Aorta (tissue), 5 donors: ENCODE measurements at regions not wholly inside any gene's neighbourhood (a gene's known extent, or its start where the extent isn't known, plus 50 kb on each side); places are given as distances from the start of the nearest gene placed in this dataset.
"Not testable (repeated sequence)": the region's sequence is repeated elsewhere in the genome, so short reads cannot be mapped to it uniquely, and the experiment has no call there.

Experiments used
- ATAC-seq: fragments of 200-7000 bp; cut with Tn5 transposase; one replicate; pipeline ENCODE4 v1.9.1; 2022; ENCODE audit warnings: moderate library complexity; ENCODE audit not compliant: low FRiP score
- DNase-seq, 2 donors: peaks; one replicate each; pipeline ENCODE4 v3.0.0-alpha.2; 2020
- H3K27ac ChIP-seq, 2 donors: one replicate each; pipeline ENCODE4 v1.5.1; 2013; ENCODE audit warnings: low read length in 2 of 2, mild to moderate bottlenecking in 2 of 2, moderate library complexity in 2 of 2, control low read depth in 1 of 2, inconsistent platforms in 1 of 2, low read depth in 1 of 2
- H3K27me3 ChIP-seq, 2 donors: one replicate each; pipeline ENCODE4 v1.6.1; 2013; ENCODE audit warnings: control low read depth in 1 of 2, low read length in 1 of 2, mild to moderate bottlenecking in 1 of 2, moderate library complexity in 1 of 2; ENCODE audit not compliant: insufficient read depth in 2 of 2, control insufficient read depth in 1 of 2
- H3K36me3 ChIP-seq, 2 donors: one replicate each; pipeline ENCODE4 v1.6.1; 2013; ENCODE audit warnings: control low read depth in 1 of 2, low read length in 1 of 2, mild to moderate bottlenecking in 1 of 2; ENCODE audit not compliant: insufficient read depth in 2 of 2, control insufficient read depth in 1 of 2
- H3K4me1 ChIP-seq, 2 donors: one replicate each; pipeline ENCODE4 v1.6.1; 2013; ENCODE audit warnings: low read length in 2 of 2, control low read depth in 1 of 2, mild to moderate bottlenecking in 1 of 2, moderate library complexity in 1 of 2; ENCODE audit not compliant: insufficient read depth in 2 of 2, control insufficient read depth in 1 of 2
- H3K4me3 ChIP-seq, 2 donors: one replicate each; pipeline ENCODE4 v1.5.1; 2013; ENCODE audit warnings: low read length in 2 of 2, control low read depth in 1 of 2, mild to moderate bottlenecking in 1 of 2
- H3K9me3 ChIP-seq: one replicate; pipeline ENCODE4 v1.6.1; 2013; ENCODE audit warnings: mild to moderate bottlenecking, low read length; ENCODE audit not compliant: control insufficient read depth
- WGBS, 2 donors: extraction: QIAGEN DNeasy Blood & Tissue Kit; methylation state at CpG; one replicate each; pipeline ENCODE4 v1.1.7; 2013; 5-methylcytosine and 5-hydroxymethylcytosine counted together
- intact Hi-C, 2 donors: fragments of 100-400 bp; cut with DNase I; formaldehyde crosslinking; loops; one replicate each; pipeline versions ENCODE4 v1.14.2 to v1.15.0; 2022
- donor health status: healthy with polysubstance abuse.
- donor health status: Bipolar disorder and iron deficiency.
- donor health status: DM: no; HTN: no; CAD: no.
- donor health status: DM: no; HTN: no; CAD: no.
- donor health status: DM: yes; HTN: yes; CAD: no.

DNA sequence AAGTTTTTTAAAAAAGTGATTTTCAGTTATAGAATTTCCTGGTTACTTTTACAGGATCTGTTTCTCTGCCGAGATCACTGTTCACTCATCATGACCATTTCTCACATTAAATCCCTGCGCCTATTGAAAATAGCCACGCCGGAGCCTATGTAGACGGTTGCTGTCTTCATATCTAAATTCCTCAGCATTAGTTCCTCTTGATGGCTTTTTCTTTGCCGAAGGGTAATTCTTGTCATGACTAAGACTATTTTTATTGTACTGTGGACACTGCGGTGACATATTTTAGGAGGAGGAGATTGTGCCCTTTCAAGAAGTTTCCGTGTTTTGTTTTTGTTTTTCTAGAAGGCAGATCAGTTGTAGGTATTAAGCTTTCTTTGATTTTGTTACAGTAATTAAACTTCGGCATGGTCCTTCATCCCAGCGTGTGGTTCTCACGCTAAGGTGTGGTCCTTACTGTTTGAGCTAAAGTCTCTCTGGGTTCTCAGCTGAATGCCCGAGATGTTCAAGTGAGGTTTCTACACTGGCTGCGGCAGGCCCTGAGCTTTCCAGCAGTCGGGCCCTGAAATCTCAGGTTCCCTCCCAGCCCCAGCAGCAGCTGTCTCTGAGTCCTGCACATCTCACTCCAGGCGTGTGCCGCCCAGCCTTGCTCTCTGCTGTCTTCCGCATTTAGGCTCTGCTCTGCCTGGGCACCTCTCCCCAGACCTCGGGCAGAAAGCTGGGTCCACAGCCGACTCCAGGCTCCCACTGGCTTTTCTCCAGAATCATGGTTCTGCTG lies 1110.5 kb downstream of the TBC1D22A start:
- no peaks in the 10 kb centered on the region for H3K27me3 ChIP-seq
- H3K36me3 ChIP-seq = no peaks in the 10 kb centered on the region
- intact Hi-C loops = no loop called here
- 59 to 72% methylated on average over 19 of the region's 19 CpGs for WGBS, 2 donors
- H3K4me1 ChIP-seq = no peaks in the 10 kb centered on the region
- H3K4me3 ChIP-seq = no peak overlapping the region
- DNase-seq = no peak
- H3K9me3 ChIP-seq = no peaks in the 10 kb centered on the region
- no peak overlapping the region for H3K27ac ChIP-seq
- no peak for ATAC-seq

DNA sequence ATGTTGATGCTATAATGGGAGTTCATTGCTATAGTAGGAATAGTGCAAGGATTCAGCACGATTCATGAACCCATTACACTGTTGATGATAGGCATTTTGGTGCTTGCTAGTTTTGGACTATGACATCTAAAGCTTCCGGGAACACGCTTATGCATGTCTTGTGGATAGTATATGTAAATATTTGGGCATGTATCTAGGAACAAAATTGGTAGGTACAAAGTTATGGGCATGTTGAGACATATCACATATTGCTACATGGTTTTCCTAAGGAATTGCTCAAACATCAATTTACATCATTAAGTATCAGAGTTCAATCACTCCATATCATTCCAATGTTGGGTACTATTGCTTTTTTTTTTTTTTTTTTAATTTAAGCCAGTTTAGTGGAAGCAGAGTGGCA lies 1103.2 kb downstream of the TBC1D22A start:
- no peaks in the 10 kb centered on the region for H3K4me1 ChIP-seq
- peaks cover 1% of the 10 kb centered on the region for H3K9me3 ChIP-seq
- peaks cover 0 to 4% of the 10 kb centered on the region in 2 donors for H3K27me3 ChIP-seq
- no peak overlapping the region for H3K4me3 ChIP-seq
- H3K36me3 ChIP-seq = no peaks in the 10 kb centered on the region
- no peak for ATAC-seq
- 81 to 83% methylated on average over 3 of the region's 3 CpGs for WGBS, 2 donors
- DNase-seq = no peak
- no peak overlapping the region for H3K27ac ChIP-seq
- intact Hi-C loops = no loop called here

DNA sequence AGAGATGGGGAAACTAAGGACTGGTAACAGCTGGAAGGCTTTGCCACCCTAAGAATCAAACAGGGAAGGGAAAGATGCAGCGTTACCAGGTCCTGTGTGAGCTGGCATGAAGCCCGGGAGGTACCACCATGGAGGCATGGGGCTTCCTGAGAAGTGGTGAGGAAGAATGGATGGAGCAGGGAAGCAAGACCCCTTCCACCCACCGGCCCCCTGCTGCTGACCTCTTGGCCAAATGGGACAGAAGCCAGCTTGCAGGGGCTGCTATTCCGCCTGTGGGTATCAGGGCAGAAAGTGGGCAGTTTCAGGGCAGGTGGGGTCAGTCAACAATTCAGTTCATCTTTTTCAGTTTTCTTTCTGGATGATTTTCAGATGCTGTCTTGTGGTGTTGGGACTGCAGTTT lies 1099.9 kb downstream of the TBC1D22A start:
- intact Hi-C loops = no loop called here
- WGBS, 2 donors = 85 to 86% methylated on average over 4 of the region's 4 CpGs

DNA sequence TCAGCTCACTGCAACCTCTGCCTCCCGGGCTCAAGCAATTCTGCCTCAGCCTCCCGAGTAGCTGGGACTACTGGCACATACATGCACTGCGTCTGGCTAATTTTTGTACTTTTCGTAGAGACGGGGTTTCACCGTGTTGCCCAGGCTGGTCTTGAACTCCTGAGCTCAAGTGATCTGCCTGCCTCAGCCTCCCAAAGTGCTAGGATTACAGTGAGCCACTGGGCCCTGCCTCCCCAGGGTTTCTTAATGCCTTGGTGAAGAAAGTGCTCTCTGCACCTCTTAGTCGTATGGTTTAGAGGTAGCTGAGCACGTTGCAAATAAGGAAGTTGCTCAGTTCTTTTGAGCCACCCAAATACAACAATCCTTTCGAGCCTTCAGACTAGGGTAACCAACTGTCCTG lies 1098.5 kb downstream of the TBC1D22A start:
- H3K9me3 ChIP-seq, intact Hi-C loops, H3K4me3 ChIP-seq, DNase-seq, ATAC-seq, H3K36me3 ChIP-seq, H3K27me3 ChIP-seq, H3K27ac ChIP-seq, H3K4me1 ChIP-seq: not testable (repeated sequence)
- 85 to 87% methylated on average over 9 of the region's 9 CpGs for WGBS, 2 donors

More for the DNA sequence above, 1099.9 kb downstream of the TBC1D22A start:
- H3K27me3 ChIP-seq = peaks cover 0 to 4% of the 10 kb centered on the region in 2 donors
- H3K9me3 ChIP-seq = peaks cover 1% of the 10 kb centered on the region
- H3K36me3 ChIP-seq = no peaks in the 10 kb centered on the region
- no peaks in the 10 kb centered on the region for H3K4me1 ChIP-seq
- no peak overlapping the region for H3K4me3 ChIP-seq
- no peak overlapping the region for H3K27ac ChIP-seq
- DNase-seq (no peak), ATAC-seq (no peak)

DNA sequence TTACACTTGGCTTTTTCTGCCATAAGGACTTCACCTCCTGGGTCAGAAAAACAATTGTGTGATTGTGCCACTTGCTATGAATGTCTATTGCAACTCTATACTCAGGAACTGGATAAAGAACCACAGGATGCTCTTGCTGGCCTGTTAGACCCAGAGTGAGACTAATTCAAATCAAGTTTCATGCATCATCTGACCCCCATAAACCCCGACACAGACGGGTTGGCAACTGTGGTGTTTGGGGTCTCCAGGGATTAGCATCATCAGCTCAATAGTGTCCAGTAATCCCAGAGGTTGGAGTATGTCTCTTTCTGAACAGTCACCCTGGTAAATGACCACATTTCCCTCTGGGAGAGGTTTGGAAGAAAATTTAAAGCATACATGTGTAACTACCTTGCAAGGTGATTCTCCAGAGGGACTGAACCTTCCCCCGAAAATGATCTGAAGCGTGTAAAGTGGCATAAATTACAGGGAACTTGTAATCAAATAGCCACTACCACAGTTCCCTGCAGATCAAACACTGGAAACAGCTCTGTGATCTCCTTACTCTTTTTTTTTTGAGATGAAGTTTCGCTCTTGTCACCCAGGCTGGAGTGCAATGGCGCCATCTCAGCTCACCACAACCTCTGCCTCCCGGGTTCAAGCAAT lies 1097.6 kb downstream of the TBC1D22A start:
- no peak for ATAC-seq
- H3K4me3 ChIP-seq = no peak overlapping the region
- intact Hi-C loops = no loop called here
- peaks cover 1% of the 10 kb centered on the region for H3K9me3 ChIP-seq
- no peaks in the 10 kb centered on the region for H3K4me1 ChIP-seq
- DNase-seq = no peak
- H3K27me3 ChIP-seq = peaks cover 0 to 4% of the 10 kb centered on the region in 2 donors
- no peak overlapping the region for H3K27ac ChIP-seq
- H3K36me3 ChIP-seq = no peaks in the 10 kb centered on the region
- 78 to 84% methylated on average over 7 of the region's 7 CpGs for WGBS, 2 donors

DNA sequence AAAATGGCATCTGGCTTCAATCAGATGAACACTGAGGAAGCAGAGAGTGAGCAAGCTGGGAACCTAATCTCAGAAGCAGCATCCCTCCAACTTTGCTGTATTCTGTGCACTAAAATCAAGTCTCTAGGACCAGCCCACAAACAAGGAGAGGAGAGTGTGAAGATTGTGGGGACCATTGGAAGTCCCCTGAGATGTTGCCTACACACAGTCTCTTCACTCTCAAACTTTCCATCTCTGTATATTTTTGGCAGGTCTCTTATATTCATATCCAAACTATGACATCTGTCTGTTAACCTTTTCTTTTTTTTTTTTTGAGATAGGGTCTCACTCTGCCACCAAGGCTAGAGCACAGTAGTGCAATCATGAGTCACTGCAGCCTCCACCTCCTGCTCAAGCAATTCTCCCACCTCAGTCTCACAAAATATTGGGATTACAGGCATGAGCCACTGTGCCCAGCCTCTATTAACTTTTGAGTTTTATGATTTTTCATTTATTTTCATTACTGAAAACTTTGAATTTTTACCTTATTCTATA lies 1096.4 kb downstream of the TBC1D22A start:
- intact Hi-C loops = no loop called here
- H3K4me3 ChIP-seq = no peak overlapping the region
- no peak for DNase-seq
- no peak overlapping the region for H3K27ac ChIP-seq
- no peaks in the 10 kb centered on the region for H3K4me1 ChIP-seq
- no peak for ATAC-seq
- peaks cover 0 to 4% of the 10 kb centered on the region in 2 donors for H3K27me3 ChIP-seq
- H3K36me3 ChIP-seq = no peaks in the 10 kb centered on the region
- H3K9me3 ChIP-seq = peaks cover 1% of the 10 kb centered on the region

DNA sequence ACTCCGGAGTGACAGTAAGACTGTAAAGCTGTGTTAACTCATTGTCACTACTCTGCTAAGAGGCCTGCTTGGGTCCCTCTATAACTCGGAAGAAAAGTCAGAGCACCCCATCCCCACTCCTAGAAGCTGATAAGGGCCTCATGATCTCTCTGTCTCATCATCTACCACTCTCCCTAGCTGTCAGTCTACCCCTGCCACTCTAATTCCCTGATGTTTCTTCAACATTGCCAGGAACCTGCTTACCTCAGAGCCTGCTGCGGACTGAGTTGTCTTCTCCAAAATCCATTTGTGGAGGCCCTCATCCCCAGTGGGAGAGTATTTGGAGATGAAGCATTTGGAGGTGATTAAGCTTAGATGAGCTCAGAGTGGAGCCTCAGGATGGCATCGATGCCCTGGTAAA lies 1092.2 kb downstream of the TBC1D22A start:
- H3K9me3 ChIP-seq = no peaks in the 10 kb centered on the region
- no peaks in the 10 kb centered on the region for H3K4me1 ChIP-seq
- intact Hi-C loops = no loop called here
- no peaks in the 10 kb centered on the region for H3K27me3 ChIP-seq
- no peak overlapping the region for H3K4me3 ChIP-seq
- DNase-seq (no peak), ATAC-seq (no peak)
- WGBS, 2 donors = 70 to 76% methylated on average over 4 of the region's 4 CpGs
- no peak overlapping the region for H3K27ac ChIP-seq
- H3K36me3 ChIP-seq = no peaks in the 10 kb centered on the region

DNA sequence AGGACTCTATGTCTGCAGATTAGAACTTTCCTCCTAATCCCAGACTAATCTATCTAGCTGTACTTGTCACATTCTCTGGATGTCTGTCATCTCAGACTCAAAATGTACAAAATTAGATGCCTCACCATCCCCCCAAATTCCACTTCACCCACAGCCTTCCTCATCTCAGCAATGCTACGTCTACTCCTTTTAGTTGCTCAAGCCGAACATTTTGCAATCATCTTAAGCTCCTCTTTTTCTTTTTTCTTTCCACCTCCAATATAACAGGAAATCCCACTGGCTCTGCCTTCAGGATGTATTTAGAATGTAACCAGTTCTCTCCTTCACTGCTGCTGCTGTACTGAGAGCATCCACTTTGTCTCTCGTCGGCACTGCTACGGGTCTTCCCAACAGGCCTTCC lies 1091.8 kb downstream of the TBC1D22A start:
- no peak overlapping the region for H3K27ac ChIP-seq
- H3K27me3 ChIP-seq = no peaks in the 10 kb centered on the region
- DNase-seq (no peak), ATAC-seq (no peak)
- 46 to 66% methylated on average over 5 of the region's 5 CpGs for WGBS, 2 donors
- intact Hi-C loops = no loop called here
- no peaks in the 10 kb centered on the region for H3K36me3 ChIP-seq
- H3K4me3 ChIP-seq = no peak overlapping the region
- no peaks in the 10 kb centered on the region for H3K9me3 ChIP-seq
- H3K4me1 ChIP-seq = no peaks in the 10 kb centered on the region

DNA sequence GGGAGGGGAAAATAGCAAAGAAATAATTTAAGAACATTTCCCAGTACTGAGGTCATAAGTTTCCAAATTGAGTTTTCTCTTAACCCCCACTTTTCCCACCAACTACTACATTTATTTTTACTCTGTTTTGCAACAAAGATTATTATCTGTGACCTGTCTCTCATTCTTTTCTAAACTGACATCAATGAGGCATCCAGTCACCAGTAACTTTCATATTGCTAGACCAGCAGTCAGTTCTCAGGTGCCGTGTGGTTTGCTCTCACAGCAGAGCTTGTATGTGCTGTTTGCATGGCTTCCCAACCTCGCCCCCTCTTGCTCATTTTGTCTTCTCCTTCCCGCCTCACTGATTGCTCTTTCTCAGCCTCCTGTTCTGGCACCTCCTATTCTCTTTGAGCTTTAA lies 1091.3 kb downstream of the TBC1D22A start:
- WGBS, 2 donors = 45 to 60% methylated on average over 3 of the region's 3 CpGs
- ATAC-seq (no peak), DNase-seq (no peak)
- Histone ChIP-seq H3K27ac (no peak overlapping the region), H3K4me3 (no peak overlapping the region), H3K9me3 (no peaks in the 10 kb centered on the region), H3K4me1 (no peaks in the 10 kb centered on the region), H3K36me3 (no peaks in the 10 kb centered on the region), H3K27me3 (no peaks in the 10 kb centered on the region)
- intact Hi-C loops = no loop called here
